ENCODE measurements at regions not wholly inside any gene's neighbourhood (a gene's known extent, or its start where the extent isn't known, plus 50 kb on each side); places are given as distances from the start of the nearest gene placed in this dataset.

DNA sequence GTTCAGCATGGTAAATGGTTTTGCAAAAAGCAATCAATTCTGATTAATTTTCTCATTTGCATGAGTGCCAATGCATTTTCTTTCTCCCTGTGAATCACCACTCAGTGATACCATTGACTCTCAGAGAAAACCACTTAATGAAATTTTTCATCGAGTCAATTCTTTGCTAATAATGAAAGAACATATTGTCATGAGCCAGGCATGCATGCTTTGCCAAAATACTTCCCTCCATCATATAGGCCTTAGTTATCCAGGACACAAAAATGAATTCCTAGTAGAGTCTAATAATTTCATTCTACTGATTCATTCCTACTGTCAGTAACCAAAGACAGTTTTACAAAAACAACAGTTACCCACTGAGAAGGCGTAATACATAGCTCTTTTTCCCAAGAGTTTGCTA, 680.0 kb downstream of the TRIML1 start:
- in situ Hi-C loops (cut with MboI; ENCODE audit: low sequenced_read_pairs) = no loop called here

GRCh38 chr4:188821500-188821899, 682.3 kb downstream of the TRIML1 start:
- no peaks in the 10 kb centered on the region for H3K36me3 ChIP-seq (replicated peaks)
- in situ Hi-C loops (cut with MboI; ENCODE audit: low sequenced_read_pairs) = no loop called here
- H3K4me3 ChIP-seq = no peak overlapping the region
- H3K9me3 ChIP-seq = no peaks in the 10 kb centered on the region
- DNase-seq (ENCODE audit: low spot score in 2 of 2) = no peak
- H3K27me3 ChIP-seq (ENCODE audit: low read depth) = no peaks in the 10 kb centered on the region
- H3K4me1 ChIP-seq = no peaks in the 10 kb centered on the region

More for the DNA sequence above, 680.0 kb downstream of the TRIML1 start:
- Histone ChIP-seq H3K4me1 (no peaks in the 10 kb centered on the region), H3K4me3 (no peak overlapping the region), H3K9me3 (no peaks in the 10 kb centered on the region), H3K27me3 (ENCODE audit: low read depth) (no peaks in the 10 kb centered on the region), H3K36me3 (replicated peaks) (no peaks in the 10 kb centered on the region)
- no peak for DNase-seq (ENCODE audit: low spot score in 2 of 2)

DNA sequence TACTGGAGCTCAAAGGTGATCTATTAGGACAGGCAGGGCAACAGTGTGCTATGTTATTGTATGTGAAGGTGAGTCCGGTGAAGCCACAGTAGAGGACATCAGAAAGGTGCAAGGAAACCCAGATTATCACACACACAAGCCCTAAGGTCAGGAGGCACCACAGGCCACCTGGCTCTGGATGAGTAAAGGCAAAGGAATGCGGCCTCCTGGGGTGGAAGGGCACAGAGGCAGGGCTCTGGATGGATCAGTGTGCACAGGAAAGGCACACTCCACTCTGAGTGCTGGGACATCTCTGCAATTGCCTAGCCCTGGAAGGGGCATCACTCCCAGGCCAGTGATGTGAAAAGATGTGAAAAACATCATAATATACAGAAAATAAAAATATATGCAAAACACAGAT, 683.5 kb downstream of the TRIML1 start:
- no peak for DNase-seq (ENCODE audit: low spot score in 2 of 2)
- H3K9me3 ChIP-seq = no peaks in the 10 kb centered on the region
- no peaks in the 10 kb centered on the region for H3K36me3 ChIP-seq (replicated peaks)
- in situ Hi-C loops (cut with MboI; ENCODE audit: low sequenced_read_pairs) = no loop called here
- no peaks in the 10 kb centered on the region for H3K4me1 ChIP-seq
- H3K4me3 ChIP-seq = no peak overlapping the region
- H3K27me3 ChIP-seq (ENCODE audit: low read depth) = no peaks in the 10 kb centered on the region

- no peak for DNase-seq (ENCODE audit: low spot score in 2 of 2)
- H3K36me3 ChIP-seq (replicated peaks) = no peaks in the 10 kb centered on the region
- no peaks in the 10 kb centered on the region for H3K27me3 ChIP-seq (ENCODE audit: low read depth)
- in situ Hi-C loops (cut with MboI; ENCODE audit: low sequenced_read_pairs) = no loop called here
- no peaks in the 10 kb centered on the region for H3K4me1 ChIP-seq
- H3K4me3 ChIP-seq = no peak overlapping the region
- no peaks in the 10 kb centered on the region for H3K9me3 ChIP-seq
Measured at GRCh38 chr4:188824553-188824952, 685.3 kb downstream of the TRIML1 start.

GRCh38 chr4:188826393-188826792, 687.2 kb downstream of the TRIML1 start:
- no peak for DNase-seq (ENCODE audit: low spot score in 2 of 2)
- Histone ChIP-seq H3K9me3 (no peaks in the 10 kb centered on the region), H3K27me3 (ENCODE audit: low read depth) (no peaks in the 10 kb centered on the region), H3K4me1 (no peaks in the 10 kb centered on the region), H3K36me3 (replicated peaks) (no peaks in the 10 kb centered on the region), H3K4me3 (no peak overlapping the region)
- in situ Hi-C loops (cut with MboI; ENCODE audit: low sequenced_read_pairs) = no loop called here

DNA sequence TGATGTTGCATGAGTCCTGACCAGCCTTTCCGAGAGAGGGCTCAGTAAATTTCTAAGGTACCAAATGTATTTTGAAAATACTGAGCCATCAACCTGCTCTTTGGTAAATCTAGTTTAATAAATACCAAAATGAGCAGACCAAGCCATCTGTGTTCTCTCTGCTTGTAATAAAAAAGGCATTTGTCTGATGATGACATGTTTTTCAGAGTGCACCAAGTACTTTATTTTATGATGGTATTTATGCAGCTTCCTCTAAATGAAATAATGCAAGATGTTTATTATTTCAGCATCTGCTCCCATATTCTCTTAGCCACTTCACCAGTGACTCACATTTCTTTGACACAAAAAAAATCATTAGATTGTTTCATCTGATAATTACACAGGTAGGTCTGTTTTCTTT, 700.5 kb downstream of the TRIML1 start:
- H3K36me3 ChIP-seq (replicated peaks) = no peaks in the 10 kb centered on the region
- H3K27me3 ChIP-seq (ENCODE audit: low read depth) = no peaks in the 10 kb centered on the region
- H3K4me1 ChIP-seq = no peaks in the 10 kb centered on the region
- H3K9me3 ChIP-seq = no peaks in the 10 kb centered on the region
- in situ Hi-C loops (cut with MboI; ENCODE audit: low sequenced_read_pairs) = no loop called here
- H3K4me3 ChIP-seq = no peak overlapping the region
- no peak for DNase-seq (ENCODE audit: low spot score in 2 of 2)

DNA sequence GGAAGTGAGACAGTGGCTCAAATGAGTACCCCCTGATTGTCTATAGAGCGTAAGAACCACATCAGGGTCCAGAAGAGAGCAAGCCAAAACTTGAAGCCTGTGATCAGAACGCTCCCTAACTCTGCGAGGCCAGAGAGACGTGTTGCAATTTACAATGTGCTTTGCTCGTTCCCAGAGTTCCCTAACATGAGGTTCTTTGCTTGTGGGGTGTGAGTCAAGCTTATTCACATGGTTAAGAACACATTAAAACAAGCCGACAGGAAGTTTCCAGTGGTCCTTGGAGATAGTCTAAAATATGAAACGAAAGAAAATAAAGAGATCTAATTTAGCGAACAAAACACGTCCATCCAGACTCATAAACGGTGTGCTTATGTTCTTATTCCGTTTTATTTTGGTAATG, 702.3 kb downstream of the TRIML1 start:
- no peak for DNase-seq (ENCODE audit: low spot score in 2 of 2)
- in situ Hi-C loops (cut with MboI; ENCODE audit: low sequenced_read_pairs) = no loop called here

DNA sequence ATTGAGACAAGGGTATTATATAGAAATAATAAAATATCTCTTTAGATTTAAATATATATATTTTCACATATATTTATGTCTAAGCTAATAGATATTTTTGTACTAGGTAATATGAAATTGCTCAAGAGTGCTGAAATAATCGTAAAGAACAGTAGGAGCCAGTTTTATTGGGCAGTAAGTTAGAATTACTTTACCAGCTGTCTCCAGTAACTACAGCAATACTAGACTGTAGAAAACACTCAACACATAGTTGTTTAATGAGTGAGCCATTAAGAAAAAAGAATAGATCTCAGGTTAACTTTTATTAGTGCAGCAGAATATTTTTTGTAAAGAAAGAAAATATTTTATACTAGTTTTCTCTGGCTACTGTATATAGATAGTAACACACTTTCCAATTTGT, 715.2 kb downstream of the TRIML1 start:
- Histone ChIP-seq H3K4me1 (no peaks in the 10 kb centered on the region), H3K27me3 (ENCODE audit: low read depth) (no peaks in the 10 kb centered on the region), H3K4me3 (no peak overlapping the region), H3K9me3 (no peaks in the 10 kb centered on the region), H3K36me3 (replicated peaks) (no peaks in the 10 kb centered on the region)
- in situ Hi-C loops (cut with MboI; ENCODE audit: low sequenced_read_pairs) = no loop called here
- no peak for DNase-seq (ENCODE audit: low spot score in 2 of 2)

More for the DNA sequence above, 702.3 kb downstream of the TRIML1 start:
- Histone ChIP-seq H3K4me3 (no peak overlapping the region), H3K36me3 (replicated peaks) (no peaks in the 10 kb centered on the region), H3K4me1 (peaks cover 11% of the 10 kb centered on the region), H3K27me3 (ENCODE audit: low read depth) (no peaks in the 10 kb centered on the region), H3K9me3 (no peaks in the 10 kb centered on the region)

GRCh38 chr4:188858696-188859095, 719.5 kb downstream of the TRIML1 start:
- in situ Hi-C loops (cut with MboI; ENCODE audit: low sequenced_read_pairs) = no loop called here
- Histone ChIP-seq H3K36me3 (replicated peaks) (no peaks in the 10 kb centered on the region), H3K4me1 (no peaks in the 10 kb centered on the region), H3K4me3 (no peak overlapping the region), H3K9me3 (no peaks in the 10 kb centered on the region; the same call in 1 of the 2 replicates), H3K27me3 (ENCODE audit: low read depth) (no peaks in the 10 kb centered on the region)
- no peak for DNase-seq (ENCODE audit: low spot score in 2 of 2)

GRCh38 chr4:188864741-188865140, 725.5 kb downstream of the TRIML1 start:
- Histone ChIP-seq H3K4me1 (no peaks in the 10 kb centered on the region), H3K9me3 (no peaks in the 10 kb centered on the region; the same call in 1 of the 2 replicates), H3K36me3 (replicated peaks) (no peaks in the 10 kb centered on the region), H3K4me3 (no peak overlapping the region), H3K27me3 (ENCODE audit: low read depth) (no peaks in the 10 kb centered on the region)
- in situ Hi-C loops (cut with MboI; ENCODE audit: low sequenced_read_pairs) = no loop called here
- no peak for DNase-seq (ENCODE audit: low spot score in 2 of 2)

DNA sequence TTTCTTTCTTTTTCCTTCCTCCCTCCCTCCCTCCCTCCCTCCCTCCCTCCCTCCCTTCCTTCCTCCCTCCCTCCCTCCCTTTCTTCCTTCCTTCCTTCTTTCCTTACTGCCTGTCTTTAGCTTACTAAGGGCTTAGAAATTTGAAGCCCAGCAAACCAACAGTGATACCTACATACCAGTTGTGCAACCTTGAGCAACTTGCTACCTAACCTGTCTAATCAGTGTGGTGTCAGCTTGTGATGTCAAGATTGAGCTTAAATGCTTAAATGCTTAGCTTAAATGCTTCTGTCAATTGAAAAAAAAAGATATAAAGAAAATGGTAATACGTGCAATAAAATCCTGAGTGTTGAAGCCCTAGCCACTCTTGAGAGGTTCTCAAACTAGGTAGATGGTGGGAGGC, 728.6 kb downstream of the TRIML1 start:
- DNase-seq (ENCODE audit: low spot score in 2 of 2) = no peak
- H3K4me3 ChIP-seq = no peak overlapping the region
- H3K4me1 ChIP-seq = no peaks in the 10 kb centered on the region
- H3K27me3 ChIP-seq (ENCODE audit: low read depth) = no peaks in the 10 kb centered on the region
- in situ Hi-C loops (cut with MboI; ENCODE audit: low sequenced_read_pairs) = no loop called here
- H3K36me3 ChIP-seq (replicated peaks) = no peaks in the 10 kb centered on the region
- no peaks in the 10 kb centered on the region for H3K9me3 ChIP-seq

DNA sequence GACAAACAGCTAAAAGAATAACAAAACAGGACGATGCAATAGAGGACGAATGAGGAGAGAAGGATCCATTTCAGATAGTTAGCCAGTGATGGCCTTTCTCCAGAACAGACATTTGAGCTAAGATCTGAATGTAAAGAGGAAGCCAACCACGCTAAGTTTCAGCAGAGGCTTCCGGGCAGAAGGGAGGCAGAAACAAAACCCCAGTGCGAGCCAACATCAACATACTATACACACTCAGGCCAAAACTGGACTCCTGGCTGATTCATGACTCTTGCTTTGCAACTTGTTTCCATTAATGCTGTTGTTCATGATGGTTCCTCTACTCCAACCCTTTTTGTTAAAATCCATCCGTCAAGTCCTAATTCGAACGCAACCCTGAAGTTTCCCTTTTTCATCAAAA, 730.3 kb downstream of the TRIML1 start:
- H3K27me3 ChIP-seq (ENCODE audit: low read depth) = no peaks in the 10 kb centered on the region
- no peaks in the 10 kb centered on the region for H3K9me3 ChIP-seq
- in situ Hi-C loops (cut with MboI; ENCODE audit: low sequenced_read_pairs) = no loop called here
- no peaks in the 10 kb centered on the region for H3K36me3 ChIP-seq (replicated peaks)
- no peak for DNase-seq (ENCODE audit: low spot score in 2 of 2)
- H3K4me3 ChIP-seq = no peak overlapping the region
- no peaks in the 10 kb centered on the region for H3K4me1 ChIP-seq

DNA sequence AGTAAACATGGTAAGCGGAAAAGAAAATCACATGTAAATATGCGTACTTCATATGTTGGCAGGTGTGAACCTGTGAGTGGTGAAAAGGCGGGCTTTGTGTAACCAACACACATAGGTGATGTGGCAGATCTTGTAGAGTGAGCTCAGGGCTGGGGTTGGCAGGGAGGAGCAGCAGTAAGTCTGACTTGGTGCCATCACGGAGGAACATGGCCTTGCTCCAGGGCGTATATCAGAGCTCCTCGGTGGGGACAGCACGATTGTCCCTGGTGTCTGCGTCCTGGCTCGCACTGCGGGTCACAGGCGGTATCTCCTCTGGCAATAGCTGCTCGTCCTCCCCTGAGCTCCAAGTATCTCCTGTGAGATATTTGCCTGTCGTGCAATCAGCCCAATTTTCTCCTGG, 733.6 kb downstream of the TRIML1 start:
- H3K4me1 ChIP-seq = no peaks in the 10 kb centered on the region
- H3K9me3 ChIP-seq = no peaks in the 10 kb centered on the region
- no peaks in the 10 kb centered on the region for H3K27me3 ChIP-seq (ENCODE audit: low read depth)
- no peaks in the 10 kb centered on the region for H3K36me3 ChIP-seq (replicated peaks)
- in situ Hi-C loops (cut with MboI; ENCODE audit: low sequenced_read_pairs) = no loop called here
- DNase-seq (ENCODE audit: low spot score in 2 of 2) = no peak
- no peak overlapping the region for H3K4me3 ChIP-seq

GRCh38 chr4:188876881-188877280, 737.6 kb downstream of the TRIML1 start:
- H3K27me3 ChIP-seq (ENCODE audit: low read depth) = no peaks in the 10 kb centered on the region
- no peaks in the 10 kb centered on the region for H3K9me3 ChIP-seq
- in situ Hi-C loops (cut with MboI; ENCODE audit: low sequenced_read_pairs) = no loop called here

DNA sequence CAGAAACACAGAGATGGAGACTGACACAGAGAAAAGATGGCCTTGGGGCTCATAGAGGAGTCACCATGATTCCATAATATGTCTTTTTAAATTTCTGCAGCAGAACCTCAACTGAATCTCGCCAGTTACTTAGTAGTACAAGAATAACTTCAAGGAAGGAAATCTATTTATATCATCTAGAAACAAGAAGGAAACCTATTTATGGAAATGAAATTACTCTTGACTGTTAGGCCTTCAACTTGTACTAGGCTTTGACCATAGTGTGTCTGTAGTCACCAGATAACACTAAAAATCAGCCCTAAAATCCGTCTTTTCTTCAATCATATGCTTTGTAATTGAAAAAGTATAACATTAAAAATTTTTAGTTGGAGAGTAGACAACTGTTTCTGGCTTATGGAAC, 740.4 kb downstream of the TRIML1 start:
- Histone ChIP-seq H3K4me1 (no peaks in the 10 kb centered on the region), H3K36me3 (replicated peaks) (no peaks in the 10 kb centered on the region), H3K27me3 (ENCODE audit: low read depth) (no peaks in the 10 kb centered on the region), H3K9me3 (no peaks in the 10 kb centered on the region), H3K4me3 (no peak overlapping the region)
- in situ Hi-C loops (cut with MboI; ENCODE audit: low sequenced_read_pairs) = no loop called here
- DNase-seq (ENCODE audit: low spot score in 2 of 2) = no peak

More at GRCh38 chr4:188876881-188877280, 737.6 kb downstream of the TRIML1 start:
- DNase-seq (ENCODE audit: low spot score in 2 of 2) = no peak
- Histone ChIP-seq H3K4me1 (no peaks in the 10 kb centered on the region), H3K36me3 (replicated peaks) (no peaks in the 10 kb centered on the region), H3K4me3 (no peak overlapping the region)
